ENCODE measurements at regions not wholly inside any gene's neighbourhood (a gene's known extent, or its start where the extent isn't known, plus 50 kb on each side); places are given as distances from the start of the nearest gene placed in this dataset.
"Not testable (repeated sequence)": the region's sequence is repeated elsewhere in the genome, so short reads cannot be mapped to it uniquely, and the experiment has no call there.

DNA sequence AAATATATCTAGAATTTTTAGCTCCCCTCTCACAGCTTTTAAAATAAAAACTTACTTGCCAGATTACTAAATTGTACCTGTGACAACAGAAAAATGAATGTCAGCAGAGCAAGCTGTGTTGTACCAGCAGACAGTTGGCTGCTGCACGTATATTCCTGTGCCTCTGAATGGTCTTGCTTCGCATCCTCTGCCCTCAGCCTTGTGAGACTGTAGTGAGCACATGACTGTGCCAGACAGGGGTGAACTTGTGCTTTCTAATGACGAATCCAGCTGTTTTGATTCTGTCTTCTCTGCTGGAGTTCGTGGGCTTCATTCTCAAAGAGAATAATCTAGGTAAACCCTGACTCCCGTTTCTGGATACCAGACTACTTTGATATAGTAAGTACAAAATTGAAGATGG, 58.3 kb upstream of the FRMD6 start:
- H3K9ac ChIP-seq (ENCODE audit: insufficient read length, low read depth): no peak overlapping the region
- DNase-seq (ENCODE audit: low read depth, low spot score): no peak

DNA sequence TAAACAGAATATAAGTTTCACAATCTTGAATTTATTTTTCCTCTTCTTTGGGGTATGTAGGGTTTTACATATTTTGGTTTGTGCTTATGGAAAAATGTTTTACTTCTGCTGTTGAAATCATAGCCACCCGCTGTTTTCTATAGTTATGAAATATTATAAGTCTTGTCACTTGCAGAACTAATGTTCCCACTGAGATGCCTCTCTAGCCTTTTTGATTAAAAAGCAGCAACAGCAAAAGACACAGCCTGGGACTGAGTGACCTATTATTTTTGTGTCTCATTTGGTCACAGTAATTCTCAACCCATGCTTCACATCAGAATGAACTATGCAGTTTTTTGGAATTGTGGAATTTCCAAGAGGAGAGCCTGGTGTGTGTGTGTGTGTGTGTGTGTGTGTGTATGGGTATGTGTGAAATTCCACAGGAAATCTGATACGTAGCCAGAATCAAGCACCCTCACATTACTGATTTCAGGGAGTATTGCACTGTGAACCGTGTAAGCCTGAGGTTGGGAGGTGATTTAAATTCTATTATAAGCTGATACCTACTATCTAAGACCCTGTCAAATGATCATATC, 55.7 kb upstream of the FRMD6 start:
- no peak overlapping the region for H3K4me3 ChIP-seq (ENCODE audit: insufficient read length, low read depth)

More for the DNA sequence above, 58.3 kb upstream of the FRMD6 start:
- no peak for TF ChIP-seq YY1 (IDR thresholded peaks at IDR 0.05; ENCODE audit: insufficient read depth, insufficient read length)
- no peak for TF ChIP-seq ZNF274 (IDR thresholded peaks at IDR 0.05; ENCODE audit: low read depth, low read length)
- no peak for TF ChIP-seq SUZ12 (IDR thresholded peaks at IDR 0.05; ENCODE audit: extremely low read depth, insufficient read depth, insufficient read length)
- Histone ChIP-seq H3K27me3 (ENCODE audit: insufficient read depth, insufficient read length) (no peaks in the 10 kb centered on the region), H3K36me3 (ENCODE audit: insufficient read depth, insufficient read length, low read length) (no peaks in the 10 kb centered on the region), H3K4me3 (ENCODE audit: insufficient read length, low read depth) (no peak overlapping the region), H3K9me3 (ENCODE audit: insufficient read depth, low read length) (no peaks in the 10 kb centered on the region), H3K4me1 (ENCODE audit: insufficient read depth, insufficient read length) (no peaks in the 10 kb centered on the region)

DNA sequence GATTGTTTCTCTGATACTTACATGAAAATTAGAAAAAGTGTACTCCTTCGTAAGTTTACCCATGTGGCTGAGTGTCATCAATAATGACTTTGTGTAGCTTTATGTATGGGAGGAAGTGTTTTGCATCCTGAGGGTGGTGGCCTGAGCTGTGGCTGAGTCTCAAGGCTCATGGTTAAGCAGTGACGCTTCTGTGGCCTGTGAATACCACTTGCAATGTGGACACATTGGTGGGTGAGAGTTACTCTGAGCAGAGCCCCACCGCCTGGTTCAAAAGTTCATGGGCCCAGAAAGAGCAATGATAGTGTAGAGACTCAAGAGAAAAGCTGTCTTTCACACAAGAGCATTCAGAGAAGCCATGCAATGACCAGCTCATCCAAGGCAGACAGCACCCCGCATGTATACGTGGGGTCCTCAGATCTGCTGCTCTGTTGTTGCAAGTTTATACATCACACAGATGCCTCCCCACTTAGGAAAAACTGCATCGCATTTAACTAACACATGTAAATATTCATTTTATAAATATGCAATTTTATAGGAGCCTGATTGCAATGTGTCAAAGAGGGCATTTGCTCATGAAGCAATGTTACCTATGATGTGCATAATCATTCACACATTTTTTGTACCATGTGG, 55.1 kb upstream of the FRMD6 start:
- Histone ChIP-seq H3K4me1 (ENCODE audit: insufficient read depth, insufficient read length) (no peaks in the 10 kb centered on the region), H3K27me3 (ENCODE audit: insufficient read depth, insufficient read length) (no peaks in the 10 kb centered on the region), H3K9me3 (ENCODE audit: insufficient read depth, low read length) (no peaks in the 10 kb centered on the region), H3K9ac (ENCODE audit: insufficient read length, low read depth) (no peak overlapping the region), H3K36me3 (ENCODE audit: insufficient read depth, insufficient read length, low read length) (no peaks in the 10 kb centered on the region), H3K4me3 (ENCODE audit: insufficient read length, low read depth) (no peak overlapping the region)
- no peak for DNase-seq (ENCODE audit: low read depth, low spot score)
- TF ChIP-seq YY1 (IDR thresholded peaks at IDR 0.05; ENCODE audit: insufficient read depth, insufficient read length): no peak
- TF ChIP-seq ZNF274 (IDR thresholded peaks at IDR 0.05; ENCODE audit: low read depth, low read length): no peak
- no peak for TF ChIP-seq SUZ12 (IDR thresholded peaks at IDR 0.05; ENCODE audit: extremely low read depth, insufficient read depth, insufficient read length)

More for the DNA sequence above, 55.7 kb upstream of the FRMD6 start:
- H3K9me3 ChIP-seq (ENCODE audit: insufficient read depth, low read length): no peaks in the 10 kb centered on the region
- no peaks in the 10 kb centered on the region for H3K27me3 ChIP-seq (ENCODE audit: insufficient read depth, insufficient read length)
- no peak overlapping the region for H3K9ac ChIP-seq (ENCODE audit: insufficient read length, low read depth)
- TF ChIP-seq SUZ12 (IDR thresholded peaks at IDR 0.05; ENCODE audit: extremely low read depth, insufficient read depth, insufficient read length): no peak
- TF ChIP-seq ZNF274 (IDR thresholded peaks at IDR 0.05; ENCODE audit: low read depth, low read length): no peak
- no peak for TF ChIP-seq YY1 (IDR thresholded peaks at IDR 0.05; ENCODE audit: insufficient read depth, insufficient read length)
- no peaks in the 10 kb centered on the region for H3K36me3 ChIP-seq (ENCODE audit: insufficient read depth, insufficient read length, low read length)
- H3K4me1 ChIP-seq (ENCODE audit: insufficient read depth, insufficient read length): no peaks in the 10 kb centered on the region
- no peak for DNase-seq (ENCODE audit: low read depth, low spot score)

DNA sequence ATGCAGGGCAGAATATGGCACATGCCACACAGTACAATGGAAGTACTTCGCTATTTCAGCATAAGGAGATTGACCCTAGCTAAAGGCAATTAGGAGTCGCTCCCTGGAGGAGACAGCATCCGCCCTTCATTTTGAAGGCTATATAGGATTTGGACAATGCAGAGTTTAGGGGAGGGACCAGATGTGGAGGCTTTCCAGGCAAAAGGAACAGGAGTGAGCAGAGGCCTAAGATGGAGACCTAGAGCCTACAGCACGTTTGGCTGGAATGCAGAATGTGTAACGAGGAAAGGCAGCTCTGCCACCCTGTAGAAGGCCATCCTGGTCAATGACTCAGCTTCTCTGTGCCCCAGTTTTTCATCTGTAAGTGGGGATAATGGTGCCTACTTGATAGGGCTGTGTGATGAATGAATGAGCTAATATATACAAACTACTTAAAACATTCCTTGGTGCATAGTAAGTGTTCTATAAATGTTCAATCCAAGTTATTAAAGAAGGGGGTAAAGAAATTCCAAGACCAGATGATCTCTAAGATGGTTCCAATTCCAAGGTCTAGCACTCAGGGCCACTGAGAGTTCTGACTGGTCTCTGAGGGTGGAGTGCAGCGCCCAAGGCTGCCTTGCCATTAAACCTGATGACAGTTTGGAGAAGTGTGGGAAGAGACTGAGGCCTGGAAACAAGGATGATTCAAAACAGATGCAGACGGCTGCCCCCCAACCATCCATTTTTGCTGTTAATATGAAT, 54.3 kb upstream of the FRMD6 start:
- no peak for TF ChIP-seq YY1 (IDR thresholded peaks at IDR 0.05; ENCODE audit: insufficient read depth, insufficient read length)
- no peak for TF ChIP-seq SUZ12 (IDR thresholded peaks at IDR 0.05; ENCODE audit: extremely low read depth, insufficient read depth, insufficient read length)
- TF ChIP-seq ZNF274 (IDR thresholded peaks at IDR 0.05; ENCODE audit: low read depth, low read length): no peak
- Histone ChIP-seq H3K9ac (ENCODE audit: insufficient read length, low read depth) (no peak overlapping the region), H3K27me3 (ENCODE audit: insufficient read depth, insufficient read length) (no peaks in the 10 kb centered on the region), H3K9me3 (ENCODE audit: insufficient read depth, low read length) (no peaks in the 10 kb centered on the region), H3K4me1 (ENCODE audit: insufficient read depth, insufficient read length) (no peaks in the 10 kb centered on the region), H3K4me3 (ENCODE audit: insufficient read length, low read depth) (no peak overlapping the region), H3K36me3 (ENCODE audit: insufficient read depth, insufficient read length, low read length) (no peaks in the 10 kb centered on the region)
- DNase-seq (ENCODE audit: low read depth, low spot score): no peak

DNA sequence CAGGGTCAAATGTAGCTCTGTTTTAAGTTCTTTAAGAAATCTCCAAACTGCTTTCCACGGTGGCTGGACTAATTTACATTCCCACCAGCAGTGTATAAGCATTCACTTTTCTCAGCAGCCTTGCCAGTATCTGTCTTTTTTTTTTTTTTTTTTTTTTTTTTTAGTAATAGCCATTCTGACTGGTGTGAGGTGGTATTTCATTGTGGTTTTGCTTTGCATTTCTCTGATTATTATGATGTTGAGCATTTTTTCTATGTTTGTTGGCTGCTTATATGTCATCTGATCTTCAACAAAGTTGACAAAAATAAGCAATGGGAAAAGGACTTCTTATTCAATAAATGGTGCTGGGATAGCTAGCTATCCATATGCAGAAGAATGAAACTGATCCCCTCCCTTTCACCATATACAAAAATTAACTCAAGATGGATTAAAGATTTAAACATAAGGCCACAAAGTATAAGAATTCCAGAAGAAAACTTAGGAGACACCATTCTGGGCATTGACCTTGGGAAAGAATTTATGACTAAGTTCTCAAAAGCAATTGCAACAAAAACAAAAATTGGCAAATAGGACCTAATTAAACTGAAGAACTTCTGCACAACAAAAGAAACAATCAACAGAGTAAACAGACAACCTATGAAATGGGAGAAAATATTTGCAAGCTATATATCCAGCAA, 52.6 kb upstream of the FRMD6 start:
- DNase-seq (ENCODE audit: low read depth, low spot score); H3K9ac ChIP-seq (ENCODE audit: insufficient read length, low read depth); H3K36me3 ChIP-seq (ENCODE audit: insufficient read depth, insufficient read length, low read length): not testable (repeated sequence)

DNA sequence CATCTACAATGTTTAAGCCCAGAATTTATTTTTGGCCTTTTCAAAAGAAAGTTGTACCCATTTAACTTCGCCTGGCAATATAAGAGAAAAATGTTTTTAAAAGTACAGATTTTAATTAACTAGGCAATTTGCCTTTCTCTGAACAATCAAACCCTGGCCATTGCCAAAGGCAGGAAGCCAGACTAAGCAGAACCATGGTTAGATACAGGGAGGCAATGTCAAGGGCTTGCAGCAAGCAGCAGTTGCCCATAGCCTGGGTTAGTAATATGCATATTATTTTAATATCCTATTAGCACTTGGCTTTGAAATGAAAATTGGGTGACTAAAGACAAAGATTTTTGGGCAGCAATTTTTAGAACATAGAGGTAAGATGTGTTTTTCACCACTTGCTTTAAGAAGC, 51.1 kb upstream of the FRMD6 start:
- Histone ChIP-seq H3K36me3 (ENCODE audit: insufficient read depth, insufficient read length, low read length) (no peaks in the 10 kb centered on the region), H3K4me1 (ENCODE audit: insufficient read depth, insufficient read length) (no peaks in the 10 kb centered on the region), H3K9me3 (ENCODE audit: insufficient read depth, low read length) (no peaks in the 10 kb centered on the region), H3K27me3 (ENCODE audit: insufficient read depth, insufficient read length) (no peaks in the 10 kb centered on the region), H3K4me3 (ENCODE audit: insufficient read length, low read depth) (no peak overlapping the region), H3K9ac (ENCODE audit: insufficient read length, low read depth) (no peak overlapping the region)
- TF ChIP-seq YY1 (IDR thresholded peaks at IDR 0.05; ENCODE audit: insufficient read depth, insufficient read length) (no peak), ZNF274 (IDR thresholded peaks at IDR 0.05; ENCODE audit: low read depth, low read length) (no peak), SUZ12 (IDR thresholded peaks at IDR 0.05; ENCODE audit: extremely low read depth, insufficient read depth, insufficient read length) (no peak)
- no peak for DNase-seq (ENCODE audit: low read depth, low spot score)

More for the DNA sequence above, 52.6 kb upstream of the FRMD6 start:
- not testable (repeated sequence) for H3K4me1 ChIP-seq (ENCODE audit: insufficient read depth, insufficient read length); H3K27me3 ChIP-seq (ENCODE audit: insufficient read depth, insufficient read length); H3K9me3 ChIP-seq (ENCODE audit: insufficient read depth, low read length); H3K4me3 ChIP-seq (ENCODE audit: insufficient read length, low read depth)
